Glomerular visceral epithelial cell (primary cell): ENCODE measurements at regions not wholly inside any gene's neighbourhood (a gene's known extent, or its start where the extent isn't known, plus 50 kb on each side); places are given as distances from the start of the nearest gene placed in this dataset.

Experiments
- DNase-seq: peaks from one replicate; pipeline ENCODE4 v3.0.0-alpha.2; 2016; ENCODE audit errors: extremely low spot score

- DNase-seq = no peak
Observed at GRCh38 chr9:75615284-75615683, 275.2 kb upstream of the PCSK5 start.

GRCh38 chr9:75616052-75616451 is 274.4 kb upstream of the PCSK5 start:
- no peak for DNase-seq

- no peak for DNase-seq
Observed at GRCh38 chr9:75616841-75617566, 273.5 kb upstream of the PCSK5 start.

- no peak for DNase-seq
Observed at GRCh38 chr9:75623462-75623861, 267.0 kb upstream of the PCSK5 start.

- no peak for DNase-seq
Observed at GRCh38 chr9:75624998-75625397, 265.5 kb upstream of the PCSK5 start.

- DNase-seq = no peak
Observed at GRCh38 chr9:75626860-75627259, 263.6 kb upstream of the PCSK5 start.

GRCh38 chr9:75628952-75629351 is 261.5 kb upstream of the PCSK5 start:
- DNase-seq = no peak

- no peak for DNase-seq
Observed at GRCh38 chr9:75633451-75634057, 256.9 kb upstream of the PCSK5 start.

GRCh38 chr9:75636427-75637045 is 253.9 kb upstream of the PCSK5 start:
- DNase-seq = peak; percentile 7

- DNase-seq = no peak
Observed at GRCh38 chr9:75639971-75640610, 250.4 kb upstream of the PCSK5 start.

- no peak for DNase-seq
Observed at GRCh38 chr9:75642522-75642921, 248.0 kb upstream of the PCSK5 start.

- DNase-seq = no peak
Observed at GRCh38 chr9:75644649-75645048, 245.8 kb upstream of the PCSK5 start.

- DNase-seq = no peak
Observed at GRCh38 chr9:75648034-75648433, 242.4 kb upstream of the PCSK5 start.

GRCh38 chr9:75649060-75649459 is 241.4 kb upstream of the PCSK5 start:
- DNase-seq = no peak

GRCh38 chr9:75651709-75652108 is 238.8 kb upstream of the PCSK5 start:
- no peak for DNase-seq

- DNase-seq = no peak
Observed at GRCh38 chr9:75653335-75653734, 237.1 kb upstream of the PCSK5 start.

- no peak for DNase-seq
Observed at GRCh38 chr9:75653750-75654149, 236.7 kb upstream of the PCSK5 start.

- DNase-seq = no peak
Observed at GRCh38 chr9:75657015-75657414, 233.5 kb upstream of the PCSK5 start.

GRCh38 chr9:75658301-75658905 is 232.1 kb upstream of the PCSK5 start:
- peak; percentile 27 for DNase-seq

- DNase-seq = no peak
Observed at GRCh38 chr9:75664597-75664996, 225.9 kb upstream of the PCSK5 start.

- no peak for DNase-seq
Observed at GRCh38 chr9:75666856-75667554, 223.5 kb upstream of the PCSK5 start.

GRCh38 chr9:75669721-75670120 is 220.8 kb upstream of the PCSK5 start:
- DNase-seq = no peak
